Astrocyte (in vitro differentiated cells and primary cell): ENCODE measurements at regions not wholly inside any gene's neighbourhood (a gene's known extent, or its start where the extent isn't known, plus 50 kb on each side); places are given as distances from the start of the nearest gene placed in this dataset.

Experiments
- DNase-seq: peaks from one replicate; pipeline ENCODE4 v3.0.0-alpha.2; 2010; ENCODE audit warnings: low read depth
- FAIRE-seq: peaks from 2 replicates; lab custom pipeline; 2011; peaks lifted over from hg19 to GRCh38; lab: Jason Lieb, UNC
- H2AFZ ChIP-seq: 2 replicates; pipeline ENCODE4 v1.6.0; 2012; ENCODE audit warnings: low read depth, low read length, inconsistent platforms
- H3K27ac ChIP-seq: 2 replicates; pipeline ENCODE4 v1.5.1; 2011; ENCODE audit warnings: low read depth, low read length, inconsistent platforms
- H3K27me3 ChIP-seq: 2 replicates; pipeline ENCODE4 v1.6.0; 2011; ENCODE audit warnings: low read length, inconsistent platforms; ENCODE audit not compliant: insufficient read depth
- H3K36me3 ChIP-seq: 2 replicates; pipeline ENCODE4 v1.5.1; 2011; ENCODE audit warnings: low read length, inconsistent platforms; ENCODE audit not compliant: insufficient read depth
- H3K4me1 ChIP-seq: 2 replicates; pipeline ENCODE4 v1.5.1; 2011; ENCODE audit warnings: low read length, inconsistent platforms; ENCODE audit not compliant: insufficient read depth
- H3K4me2 ChIP-seq: 2 replicates; pipeline ENCODE4 v1.6.0; 2012; ENCODE audit warnings: low read length, inconsistent platforms
- H3K4me3 ChIP-seq: 2 replicates; pipeline ENCODE4 v1.5.1; 2011; ENCODE audit warnings: low read depth, mild to moderate bottlenecking, low read length, inconsistent platforms; ENCODE audit not compliant: insufficient read depth
- H3K79me2 ChIP-seq: 2 replicates; pipeline ENCODE4 v1.6.0; 2012; ENCODE audit warnings: mild to moderate bottlenecking, low read length, inconsistent platforms; ENCODE audit not compliant: insufficient read depth
- H3K9ac ChIP-seq: 2 replicates; pipeline ENCODE4 v1.6.0; 2012; ENCODE audit warnings: mild to moderate bottlenecking, low read length, inconsistent platforms
- H3K9me3 ChIP-seq: 2 replicates; pipeline ENCODE4 v1.5.1; 2012; ENCODE audit warnings: low read depth, mild to moderate bottlenecking, low read length, inconsistent platforms; ENCODE audit not compliant: insufficient read depth
- H4K20me1 ChIP-seq: 2 replicates; pipeline ENCODE4 v1.6.0; 2012; ENCODE audit warnings: low read length, inconsistent platforms; ENCODE audit not compliant: insufficient read depth
- H3K27ac Mint-ChIP-seq: one replicate; pipeline ENCODE4 v1.8.0; 2021; ENCODE audit warnings: mild to moderate bottlenecking, mixed read lengths; ENCODE audit not compliant: unreplicated experiment
- H3K27me3 Mint-ChIP-seq: one replicate; pipeline ENCODE4 v1.8.0; 2021; ENCODE audit warnings: low read depth, mixed read lengths; ENCODE audit not compliant: unreplicated experiment
- H3K36me3 Mint-ChIP-seq: one replicate; pipeline ENCODE4 v1.8.0; 2021; ENCODE audit warnings: low read depth, mixed read lengths; ENCODE audit not compliant: unreplicated experiment
- H3K4me1 Mint-ChIP-seq: one replicate; pipeline ENCODE4 v1.8.0; 2021; ENCODE audit warnings: low read depth, mixed read lengths; ENCODE audit not compliant: unreplicated experiment
- H3K4me3 Mint-ChIP-seq: one replicate; pipeline ENCODE4 v1.8.0; 2021; ENCODE audit warnings: mild to moderate bottlenecking, moderate library complexity, mixed read lengths; ENCODE audit not compliant: unreplicated experiment
- H3K9me3 Mint-ChIP-seq: one replicate; pipeline ENCODE4 v1.8.0; 2021; ENCODE audit warnings: mild to moderate bottlenecking, mixed read lengths; ENCODE audit not compliant: unreplicated experiment
- EZH2 ChIP-seq: IDR thresholded peaks from 2 replicates; pipeline ENCODE4 v1.6.1; 2012; ENCODE audit warnings: mild to moderate bottlenecking, low read length, inconsistent platforms; ENCODE audit not compliant: insufficient read depth
- TF ChIP-seq, protein P1 (sequence below): IDR thresholded peaks from 2 replicates; pipeline ENCODE4 v1.5.1; 2011; ENCODE audit warnings: low read depth, mild to moderate bottlenecking, inconsistent platforms, low read length, moderate library complexity; ENCODE audit not compliant: insufficient read depth

DNA sequence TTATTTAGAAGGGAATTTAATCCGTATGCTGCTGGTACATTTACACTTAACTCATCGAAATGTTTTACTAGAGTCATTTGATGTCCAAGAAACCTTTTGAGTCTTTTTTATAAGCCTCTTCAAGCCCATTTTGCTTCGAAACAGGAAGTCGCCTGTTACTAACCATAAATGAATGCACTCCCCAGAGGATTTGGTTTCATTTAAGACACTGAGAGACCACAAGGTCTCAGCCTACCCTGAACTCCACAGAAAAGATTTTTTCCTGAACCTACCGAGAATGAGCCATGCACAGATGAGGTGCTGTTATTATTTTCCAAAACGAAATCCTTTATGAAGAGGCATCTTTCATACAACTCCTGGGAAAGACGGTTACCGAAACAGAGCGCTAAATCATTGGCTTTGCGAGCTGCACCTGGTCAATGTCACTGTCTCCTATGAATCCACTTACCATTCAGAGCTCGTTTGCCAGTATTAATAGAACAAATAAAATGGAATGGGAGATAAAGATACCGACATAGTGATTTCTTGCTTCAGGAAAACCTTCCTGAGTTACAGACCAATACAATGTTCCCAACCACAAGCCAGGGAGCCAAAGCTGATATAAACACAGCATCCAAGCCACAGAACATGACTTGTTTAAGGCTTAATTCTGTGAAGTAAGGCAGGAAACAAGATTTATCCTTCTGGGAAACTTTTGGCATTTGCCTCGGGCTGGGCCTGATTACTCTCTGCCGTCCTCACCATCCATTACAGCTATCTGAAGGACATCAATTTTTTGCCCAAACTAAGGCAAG, 382.1 kb downstream of the OSR1 start:
- H3K79me2 ChIP-seq, result no peaks in the 10 kb centered on the region
- no peaks in the 10 kb centered on the region for H3K36me3 ChIP-seq
- H3K9me3 ChIP-seq, result no peaks in the 10 kb centered on the region
- H3K9ac ChIP-seq, result peak overlapping the region; percentile 5
- H3K27ac ChIP-seq, result peak overlapping the region; percentile 44
- no peaks in the 10 kb centered on the region for H3K9me3 Mint-ChIP-seq
- peak; percentile 87 for DNase-seq
- no peaks in the 10 kb centered on the region for H3K36me3 Mint-ChIP-seq
- peak overlapping the region; percentile 9 for H2AFZ ChIP-seq
- H3K4me1 ChIP-seq, result peaks cover 19% of the 10 kb centered on the region
- no peak overlapping the region for H3K4me3 ChIP-seq
- H4K20me1 ChIP-seq, result no peaks in the 10 kb centered on the region
- H3K27ac Mint-ChIP-seq, result peak overlapping the region; percentile 41
- H3K27me3 ChIP-seq, result no peaks in the 10 kb centered on the region
- H3K4me2 ChIP-seq, result peak overlapping the region; percentile 78
- H3K4me1 Mint-ChIP-seq, result peaks cover 20% of the 10 kb centered on the region
- peak; percentile 85 for FAIRE-seq
- H3K27me3 Mint-ChIP-seq, result no peaks in the 10 kb centered on the region
- no peak overlapping the region for H3K4me3 Mint-ChIP-seq
- TF ChIP-seq, protein P1, sequence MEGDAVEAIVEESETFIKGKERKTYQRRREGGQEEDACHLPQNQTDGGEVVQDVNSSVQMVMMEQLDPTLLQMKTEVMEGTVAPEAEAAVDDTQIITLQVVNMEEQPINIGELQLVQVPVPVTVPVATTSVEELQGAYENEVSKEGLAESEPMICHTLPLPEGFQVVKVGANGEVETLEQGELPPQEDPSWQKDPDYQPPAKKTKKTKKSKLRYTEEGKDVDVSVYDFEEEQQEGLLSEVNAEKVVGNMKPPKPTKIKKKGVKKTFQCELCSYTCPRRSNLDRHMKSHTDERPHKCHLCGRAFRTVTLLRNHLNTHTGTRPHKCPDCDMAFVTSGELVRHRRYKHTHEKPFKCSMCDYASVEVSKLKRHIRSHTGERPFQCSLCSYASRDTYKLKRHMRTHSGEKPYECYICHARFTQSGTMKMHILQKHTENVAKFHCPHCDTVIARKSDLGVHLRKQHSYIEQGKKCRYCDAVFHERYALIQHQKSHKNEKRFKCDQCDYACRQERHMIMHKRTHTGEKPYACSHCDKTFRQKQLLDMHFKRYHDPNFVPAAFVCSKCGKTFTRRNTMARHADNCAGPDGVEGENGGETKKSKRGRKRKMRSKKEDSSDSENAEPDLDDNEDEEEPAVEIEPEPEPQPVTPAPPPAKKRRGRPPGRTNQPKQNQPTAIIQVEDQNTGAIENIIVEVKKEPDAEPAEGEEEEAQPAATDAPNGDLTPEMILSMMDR, result no peak
- no peak for TF ChIP-seq EZH2

- Histone ChIP-seq H3K4me2 (peak overlapping the region; percentile 78), H3K4me3 (no peak overlapping the region), H3K9me3 (no peaks in the 10 kb centered on the region), H3K9ac (no peak overlapping the region), H3K27me3 (no peaks in the 10 kb centered on the region), H3K4me1 (peaks cover 19% of the 10 kb centered on the region), H3K79me2 (no peaks in the 10 kb centered on the region), H3K36me3 (no peaks in the 10 kb centered on the region), H4K20me1 (no peaks in the 10 kb centered on the region), H3K27ac (no peak overlapping the region), H2AFZ (no peak overlapping the region)
- H3K36me3 Mint-ChIP-seq, result no peaks in the 10 kb centered on the region
- FAIRE-seq, result no peak
- TF ChIP-seq, protein P1, result no peak
- no peak for TF ChIP-seq EZH2
- H3K27me3 Mint-ChIP-seq, result no peaks in the 10 kb centered on the region
- no peak for DNase-seq
- H3K4me3 Mint-ChIP-seq, result no peak overlapping the region
- H3K27ac Mint-ChIP-seq, result peak overlapping the region; percentile 67
- H3K9me3 Mint-ChIP-seq, result no peaks in the 10 kb centered on the region
- peaks cover 21% of the 10 kb centered on the region for H3K4me1 Mint-ChIP-seq
Measured at GRCh38 chr2:18975506-18976167, 382.8 kb downstream of the OSR1 start.
